ENCODE measurements at regions not wholly inside any gene's neighbourhood (a gene's known extent, or its start where the extent isn't known, plus 50 kb on each side); places are given as distances from the start of the nearest gene placed in this dataset.
"Not testable (repeated sequence)": the region's sequence is repeated elsewhere in the genome, so short reads cannot be mapped to it uniquely, and the experiment has no call there.

DNA sequence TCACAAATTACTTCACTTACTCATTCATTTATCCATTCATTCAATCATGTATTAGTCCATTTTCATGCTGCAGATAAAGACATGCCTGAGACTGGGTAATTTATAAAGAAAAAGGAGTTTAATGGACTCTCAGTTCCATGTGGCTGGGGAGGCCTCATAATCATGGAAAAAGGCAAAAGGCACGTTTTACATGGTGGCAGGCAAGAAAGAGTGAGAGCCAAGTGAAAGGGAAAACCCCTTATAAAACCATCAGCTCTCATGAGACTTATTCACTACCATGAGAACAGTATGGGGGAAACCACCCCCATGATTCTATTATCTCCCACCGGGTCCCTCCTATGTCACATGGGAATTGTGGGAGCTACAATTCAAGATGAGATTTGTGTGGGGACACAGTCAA, 452.0 kb downstream of the MIAT start:
- H3K4me1 ChIP-seq (ENCODE audit: control insufficient read depth, low read depth, low read length); H2BK15ac ChIP-seq (replicated peaks; ENCODE audit: low read depth): not testable (repeated sequence)
- WGBS (ENCODE audit: extremely low coverage, insufficient coverage, low lambda C conversion rate): no CpG with 5 or more reads among the region's 2 CpGs

DNA sequence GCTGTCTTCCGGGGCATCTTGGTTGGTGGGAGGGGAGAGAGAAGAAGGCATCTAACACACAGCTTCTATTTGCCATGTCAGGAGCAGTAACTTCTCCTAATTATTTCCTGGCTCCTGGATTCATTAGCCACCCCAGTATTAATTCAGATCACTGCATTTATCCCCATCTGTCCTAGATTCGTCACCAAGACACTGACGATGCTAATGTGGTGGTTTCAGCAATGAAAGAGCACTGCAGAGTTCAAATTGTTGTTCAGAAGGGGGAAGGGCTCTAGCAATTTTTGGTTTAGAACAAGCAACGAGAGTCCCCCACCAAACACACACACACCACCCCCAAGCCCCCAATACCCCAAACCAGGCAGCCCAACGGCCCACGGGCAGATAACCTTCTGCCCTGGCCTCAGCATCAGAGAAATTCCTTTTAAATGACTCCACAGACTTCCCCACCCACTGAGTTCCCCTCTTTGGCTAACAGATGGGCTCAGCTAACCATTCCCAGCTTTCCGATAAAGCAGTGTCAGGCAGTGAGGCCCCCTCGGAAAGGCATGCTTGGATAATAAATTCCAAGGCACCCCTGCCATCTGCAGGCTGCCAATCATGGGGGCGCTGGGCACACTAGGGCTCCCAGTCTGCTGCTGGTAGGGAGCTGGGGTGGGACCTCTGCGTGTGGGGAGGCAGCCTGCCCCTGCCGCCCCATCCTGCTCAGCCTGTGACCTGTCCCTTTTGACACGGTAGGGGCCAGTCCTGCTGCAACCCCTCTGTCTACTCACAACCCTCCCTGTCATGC, 453.5 kb downstream of the MIAT start:
- H2BK120ac ChIP-seq (ENCODE audit: low read depth, low read length): no peak overlapping the region
- DNase-seq: peak; percentile 88
- H3K4me1 ChIP-seq (ENCODE audit: control insufficient read depth, low read depth, low read length): no peaks in the 10 kb centered on the region
- no peak overlapping the region for H3K18ac ChIP-seq (ENCODE audit: low read length)
- H3K36me3 ChIP-seq (ENCODE audit: control insufficient read depth, insufficient read depth, low read length): no peaks in the 10 kb centered on the region
- no peak overlapping the region for H3K27ac ChIP-seq (ENCODE audit: low read depth, low read length)
- H3K4me3 ChIP-seq (ENCODE audit: low read length): no peak overlapping the region
- no peak overlapping the region for H3K4ac ChIP-seq (ENCODE audit: low read depth, low read length)
- H3K4me2 ChIP-seq (ENCODE audit: low read length): no peak overlapping the region
- H3K23ac ChIP-seq (ENCODE audit: low read length): no peak overlapping the region
- H3K9ac ChIP-seq (ENCODE audit: low read length): no peak overlapping the region
- no peak overlapping the region for H4K8ac ChIP-seq (ENCODE audit: low read depth, low read length)
- no peak overlapping the region for H2BK5ac ChIP-seq (ENCODE audit: low read length)
- no peaks in the 10 kb centered on the region for H3K27me3 ChIP-seq (ENCODE audit: insufficient read depth, low read length, poor library complexity)
- WGBS (ENCODE audit: extremely low coverage, insufficient coverage, low lambda C conversion rate): no CpG with 5 or more reads among the region's 12 CpGs
- H2BK15ac ChIP-seq (replicated peaks; ENCODE audit: low read depth): no peak overlapping the region
- no peaks in the 10 kb centered on the region for H3K79me2 ChIP-seq (ENCODE audit: control insufficient read depth, insufficient read depth, low read length)
- H2AK5ac ChIP-seq (ENCODE audit: low read length): no peak overlapping the region
- no peak overlapping the region for H4K5ac ChIP-seq (ENCODE audit: low read length)
- H3K56ac ChIP-seq (ENCODE audit: low read length): no peak overlapping the region
- H3K79me1 ChIP-seq (ENCODE audit: low read length): no peaks in the 10 kb centered on the region

More for the DNA sequence above, 452.0 kb downstream of the MIAT start:
- H3K27me3 ChIP-seq (ENCODE audit: insufficient read depth, low read length, poor library complexity); H3K9ac ChIP-seq (ENCODE audit: low read length); H2BK5ac ChIP-seq (ENCODE audit: low read length); H3K4me3 ChIP-seq (ENCODE audit: low read length); H3K23ac ChIP-seq (ENCODE audit: low read length); H3K27ac ChIP-seq (ENCODE audit: low read depth, low read length); H4K5ac ChIP-seq (ENCODE audit: low read length); H2BK120ac ChIP-seq (ENCODE audit: low read depth, low read length); H2AK5ac ChIP-seq (ENCODE audit: low read length); H4K8ac ChIP-seq (ENCODE audit: low read depth, low read length); H3K56ac ChIP-seq (ENCODE audit: low read length); H3K79me2 ChIP-seq (ENCODE audit: control insufficient read depth, insufficient read depth, low read length); H3K4me2 ChIP-seq (ENCODE audit: low read length); H3K18ac ChIP-seq (ENCODE audit: low read length); H3K4ac ChIP-seq (ENCODE audit: low read depth, low read length); DNase-seq; H3K79me1 ChIP-seq (ENCODE audit: low read length); H3K36me3 ChIP-seq (ENCODE audit: control insufficient read depth, insufficient read depth, low read length): not testable (repeated sequence)

DNA sequence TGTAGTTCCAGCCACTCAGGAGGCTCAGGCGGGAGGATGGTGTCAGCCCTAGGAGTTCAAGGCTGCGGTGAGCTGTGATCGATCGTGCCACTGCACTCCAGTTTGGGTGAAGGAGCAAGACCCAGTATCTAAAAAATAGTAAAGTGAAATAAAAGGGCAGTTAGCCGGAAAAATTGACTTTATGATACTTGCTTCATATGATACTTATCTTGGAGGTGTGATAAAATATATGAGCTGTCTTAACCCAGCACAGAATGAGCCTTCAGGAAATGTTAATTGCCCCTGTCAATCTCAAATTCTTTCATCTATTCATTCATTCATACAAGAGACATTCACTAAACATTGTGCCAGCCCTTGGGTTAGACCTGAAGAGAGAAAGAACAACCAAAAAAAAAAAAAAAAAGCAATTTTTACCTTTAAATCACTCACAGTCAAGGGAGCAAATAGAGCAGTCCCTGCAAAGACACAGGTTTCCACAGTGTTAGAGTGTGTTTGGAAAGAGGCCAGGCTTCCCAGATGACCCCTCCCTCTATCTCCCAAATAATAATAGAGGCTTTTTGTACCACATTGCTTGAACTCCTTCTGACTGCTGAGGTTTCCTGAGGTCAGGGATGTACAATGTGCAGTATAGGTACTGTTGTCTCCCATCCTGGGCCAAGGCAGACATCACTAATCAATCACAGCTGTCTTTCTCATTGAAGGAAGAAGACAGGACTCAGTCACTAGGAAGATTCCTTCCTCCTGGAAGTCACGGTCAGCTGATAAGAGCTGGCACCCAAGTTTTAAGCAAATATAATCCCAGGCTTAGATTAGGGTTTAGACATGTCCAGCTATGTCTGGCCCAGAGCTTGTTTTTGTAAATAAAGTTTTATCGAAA, 454.6 kb downstream of the MIAT start:
- Histone ChIP-seq H3K4me3 (ENCODE audit: low read length) (no peak overlapping the region), H3K36me3 (ENCODE audit: control insufficient read depth, insufficient read depth, low read length) (no peaks in the 10 kb centered on the region), H2BK15ac (replicated peaks; ENCODE audit: low read depth) (no peak overlapping the region), H3K18ac (ENCODE audit: low read length) (no peak overlapping the region), H3K4me1 (ENCODE audit: control insufficient read depth, low read depth, low read length) (no peaks in the 10 kb centered on the region), H3K27me3 (ENCODE audit: insufficient read depth, low read length, poor library complexity) (no peaks in the 10 kb centered on the region), H2BK5ac (ENCODE audit: low read length) (no peak overlapping the region), H3K79me2 (ENCODE audit: control insufficient read depth, insufficient read depth, low read length) (no peaks in the 10 kb centered on the region), H3K9ac (ENCODE audit: low read length) (no peak overlapping the region), H3K56ac (ENCODE audit: low read length) (no peak overlapping the region), H3K23ac (ENCODE audit: low read length) (no peak overlapping the region), H4K8ac (ENCODE audit: low read depth, low read length) (no peak overlapping the region), H4K5ac (ENCODE audit: low read length) (no peak overlapping the region), H3K4ac (ENCODE audit: low read depth, low read length) (no peak overlapping the region), H3K79me1 (ENCODE audit: low read length) (no peaks in the 10 kb centered on the region), H2AK5ac (ENCODE audit: low read length) (no peak overlapping the region), H3K27ac (ENCODE audit: low read depth, low read length) (no peak overlapping the region), H3K4me2 (ENCODE audit: low read length) (no peak overlapping the region), H2BK120ac (ENCODE audit: low read depth, low read length) (no peak overlapping the region)
- no CpG with 5 or more reads among the region's 7 CpGs for WGBS (ENCODE audit: extremely low coverage, insufficient coverage, low lambda C conversion rate)
- DNase-seq: no peak

- no peak overlapping the region for H3K18ac ChIP-seq (ENCODE audit: low read length)
- no CpG with 5 or more reads among the region's 4 CpGs for WGBS (ENCODE audit: extremely low coverage, insufficient coverage, low lambda C conversion rate)
- no peaks in the 10 kb centered on the region for H3K36me3 ChIP-seq (ENCODE audit: control insufficient read depth, insufficient read depth, low read length)
- H4K5ac ChIP-seq (ENCODE audit: low read length): no peak overlapping the region
- no peak overlapping the region for H4K8ac ChIP-seq (ENCODE audit: low read depth, low read length)
- H3K4me2 ChIP-seq (ENCODE audit: low read length): no peak overlapping the region
- H3K4ac ChIP-seq (ENCODE audit: low read depth, low read length): no peak overlapping the region
- H3K79me1 ChIP-seq (ENCODE audit: low read length): no peaks in the 10 kb centered on the region
- H3K56ac ChIP-seq (ENCODE audit: low read length): no peak overlapping the region
- no peaks in the 10 kb centered on the region for H3K79me2 ChIP-seq (ENCODE audit: control insufficient read depth, insufficient read depth, low read length)
- H2AK5ac ChIP-seq (ENCODE audit: low read length): no peak overlapping the region
- H3K27me3 ChIP-seq (ENCODE audit: insufficient read depth, low read length, poor library complexity): no peaks in the 10 kb centered on the region
- no peak overlapping the region for H3K27ac ChIP-seq (ENCODE audit: low read depth, low read length)
- no peak overlapping the region for H3K9ac ChIP-seq (ENCODE audit: low read length)
- H2BK15ac ChIP-seq (replicated peaks; ENCODE audit: low read depth): no peak overlapping the region
- H2BK5ac ChIP-seq (ENCODE audit: low read length): no peak overlapping the region
- peak; percentile 83 for DNase-seq
- H3K4me1 ChIP-seq (ENCODE audit: control insufficient read depth, low read depth, low read length): no peaks in the 10 kb centered on the region
- H3K4me3 ChIP-seq (ENCODE audit: low read length): no peak overlapping the region
- H3K23ac ChIP-seq (ENCODE audit: low read length): no peak overlapping the region
- no peak overlapping the region for H2BK120ac ChIP-seq (ENCODE audit: low read depth, low read length)
Measured at GRCh38 chr22:27113211-27113635, 455.8 kb downstream of the MIAT start.

DNA sequence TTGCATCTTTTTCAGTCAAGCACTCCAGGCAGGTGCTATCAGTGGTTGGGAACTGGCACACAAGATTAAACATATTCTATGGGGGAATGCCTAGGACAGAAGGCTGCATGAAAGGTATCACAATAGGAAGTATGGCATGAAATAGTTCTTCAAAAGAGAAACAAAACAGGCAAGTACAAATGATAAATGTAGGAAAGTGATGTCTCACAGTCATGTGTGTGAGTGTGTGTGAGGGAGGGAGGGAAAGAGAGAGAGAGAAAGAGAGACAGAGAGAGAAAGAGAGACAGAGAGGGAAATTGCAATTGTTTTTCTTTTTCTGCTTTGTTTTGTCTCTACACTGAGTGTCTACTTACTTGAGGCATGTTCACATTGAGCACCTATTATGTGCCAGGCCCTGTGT, 456.3 kb downstream of the MIAT start:
- H3K9ac ChIP-seq (ENCODE audit: low read length): no peak overlapping the region
- H3K18ac ChIP-seq (ENCODE audit: low read length): no peak overlapping the region
- no peak overlapping the region for H3K4me2 ChIP-seq (ENCODE audit: low read length)
- H3K4me1 ChIP-seq (ENCODE audit: control insufficient read depth, low read depth, low read length): no peaks in the 10 kb centered on the region
- H2BK15ac ChIP-seq (replicated peaks; ENCODE audit: low read depth): no peak overlapping the region
- no peaks in the 10 kb centered on the region for H3K79me2 ChIP-seq (ENCODE audit: control insufficient read depth, insufficient read depth, low read length)
- no peak overlapping the region for H3K4ac ChIP-seq (ENCODE audit: low read depth, low read length)
- no peak overlapping the region for H3K4me3 ChIP-seq (ENCODE audit: low read length)
- H2AK5ac ChIP-seq (ENCODE audit: low read length): no peak overlapping the region
- DNase-seq: no peak
- no peak overlapping the region for H3K27ac ChIP-seq (ENCODE audit: low read depth, low read length)
- no peak overlapping the region for H2BK120ac ChIP-seq (ENCODE audit: low read depth, low read length)
- H2BK5ac ChIP-seq (ENCODE audit: low read length): no peak overlapping the region
- no peak overlapping the region for H4K8ac ChIP-seq (ENCODE audit: low read depth, low read length)
- H3K56ac ChIP-seq (ENCODE audit: low read length): no peak overlapping the region
- H3K79me1 ChIP-seq (ENCODE audit: low read length): no peaks in the 10 kb centered on the region
- no peaks in the 10 kb centered on the region for H3K27me3 ChIP-seq (ENCODE audit: insufficient read depth, low read length, poor library complexity)
- H4K5ac ChIP-seq (ENCODE audit: low read length): no peak overlapping the region
- no peak overlapping the region for H3K23ac ChIP-seq (ENCODE audit: low read length)
- no peaks in the 10 kb centered on the region for H3K36me3 ChIP-seq (ENCODE audit: control insufficient read depth, insufficient read depth, low read length)

Data from mesendoderm (in vitro differentiated cells).